Erythroblast (primary cell): ENCODE measurements at regions not wholly inside any gene's neighbourhood (a gene's known extent, or its start where the extent isn't known, plus 50 kb on each side); places are given as distances from the start of the nearest gene placed in this dataset.

Experiments
- DNase-seq, 2 experiments: peaks; one replicate each; lab custom pipeline; 2025; lab: John Stamatoyannopoulos, UW
- GATA1 ChIP-seq: IDR thresholded peaks from 2 replicates; pipeline ENCODE4 v1.6.1; 2011; ENCODE audit warnings: low read depth, mild to moderate bottlenecking, control low read depth, low read length, moderate library complexity
- POLR2A ChIP-seq: IDR thresholded peaks from 2 replicates; pipeline ENCODE4 v1.6.1; 2011; ENCODE audit warnings: mild to moderate bottlenecking, low read length

DNA sequence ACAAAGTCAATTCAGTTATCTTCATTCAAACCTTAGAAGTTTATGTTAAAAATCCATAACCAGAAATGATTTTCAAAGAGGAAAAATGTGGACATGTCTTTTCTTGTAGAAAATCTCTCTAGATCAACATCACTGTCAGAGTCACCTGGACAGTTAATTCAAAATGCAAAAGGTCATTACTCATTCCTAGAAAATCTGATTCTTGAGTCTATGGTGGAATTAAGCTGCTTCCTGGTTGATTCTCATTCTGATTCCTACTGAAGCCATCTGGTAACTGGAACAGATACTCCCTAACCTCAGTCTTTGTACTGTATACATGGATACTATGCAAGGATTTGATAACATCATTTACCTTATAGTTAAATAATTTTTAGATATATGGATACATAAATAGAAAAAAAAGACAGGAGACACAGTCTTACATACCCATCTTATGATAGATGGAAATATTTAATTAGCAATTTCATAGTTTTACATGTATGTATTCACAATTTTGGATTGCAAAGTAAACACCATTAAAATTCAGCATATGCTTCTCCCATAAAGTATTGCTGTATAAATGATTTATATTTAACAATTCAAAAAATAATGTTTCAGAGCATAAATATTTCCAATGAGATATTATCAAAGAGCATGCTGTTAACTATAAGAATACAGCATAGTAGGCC lies 693.2 kb upstream of the CCDC54 start:
- DNase-seq: no peak
- no peak for TF ChIP-seq POLR2A
- TF ChIP-seq GATA1: no peak

DNA sequence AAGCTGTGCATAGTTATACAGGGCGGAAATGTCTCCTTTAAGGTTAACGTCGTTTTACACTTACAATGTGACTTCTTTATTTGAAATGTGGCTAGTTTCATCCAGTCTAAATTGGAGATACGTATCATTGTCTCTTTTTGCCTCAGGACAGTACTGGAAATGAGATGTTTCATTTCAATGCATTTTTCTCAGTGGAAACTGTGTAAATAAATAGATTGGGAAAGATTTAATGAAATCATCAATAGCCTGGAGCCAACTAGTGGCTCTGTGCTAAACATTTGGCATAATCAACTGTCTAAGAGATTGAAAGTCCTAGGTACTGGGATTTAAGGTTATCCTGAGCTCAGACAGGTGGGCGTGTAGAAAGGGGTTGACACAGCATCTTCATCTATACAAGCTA lies 691.5 kb upstream of the CCDC54 start:
- no peak for TF ChIP-seq GATA1
- no peak for TF ChIP-seq POLR2A
- DNase-seq: no peak

GRCh38 chr3:106687905-106688304 lies 689.3 kb upstream of the CCDC54 start:
- DNase-seq: no peak
- no peak for TF ChIP-seq GATA1
- no peak for TF ChIP-seq POLR2A

GRCh38 chr3:106688464-106688863 lies 688.8 kb upstream of the CCDC54 start:
- TF ChIP-seq POLR2A: no peak
- TF ChIP-seq GATA1: no peak
- DNase-seq: no peak

- no peak for DNase-seq
- TF ChIP-seq POLR2A (no peak), GATA1 (no peak)
Observed at GRCh38 chr3:106691476-106691875, 685.8 kb upstream of the CCDC54 start.

DNA sequence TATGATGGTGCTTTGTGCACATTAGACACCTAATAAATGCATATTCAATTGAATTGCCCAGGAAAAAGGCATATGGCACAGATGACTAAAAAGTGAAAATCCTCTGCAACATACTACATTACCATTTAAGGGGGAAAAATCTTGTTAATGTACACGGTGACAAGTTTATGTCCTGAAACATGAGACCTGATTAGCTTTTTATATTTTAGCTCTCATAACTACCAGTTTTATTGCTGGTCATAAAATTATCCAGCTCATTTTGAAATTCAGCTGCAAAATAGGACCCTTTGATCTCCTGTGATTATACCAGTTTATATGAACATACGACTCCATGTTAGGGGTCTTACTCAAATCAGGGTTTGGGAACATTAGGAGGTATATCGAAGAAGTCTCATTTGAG lies 684.6 kb upstream of the CCDC54 start:
- DNase-seq: no peak
- TF ChIP-seq POLR2A: no peak

DNA sequence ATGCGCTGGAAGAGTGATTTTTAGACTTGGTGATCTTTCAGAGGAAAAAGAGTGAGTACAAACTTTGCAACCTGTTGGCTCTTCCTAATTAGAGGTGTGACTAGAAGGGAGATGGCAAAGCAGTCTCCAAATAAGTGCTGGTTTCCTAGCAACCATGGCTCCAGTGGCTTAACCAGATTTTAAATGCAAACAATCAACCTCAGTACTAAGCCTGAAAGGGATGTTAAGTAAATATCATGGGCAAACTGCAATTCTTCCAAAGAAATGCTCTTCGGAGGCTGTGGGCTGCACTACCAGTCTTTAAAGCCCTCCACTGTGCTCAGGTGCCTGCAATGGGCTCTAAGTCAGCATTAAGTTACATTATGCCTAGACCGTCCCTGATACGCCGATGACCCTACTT lies 678.1 kb upstream of the CCDC54 start:
- no peak for TF ChIP-seq GATA1

DNA sequence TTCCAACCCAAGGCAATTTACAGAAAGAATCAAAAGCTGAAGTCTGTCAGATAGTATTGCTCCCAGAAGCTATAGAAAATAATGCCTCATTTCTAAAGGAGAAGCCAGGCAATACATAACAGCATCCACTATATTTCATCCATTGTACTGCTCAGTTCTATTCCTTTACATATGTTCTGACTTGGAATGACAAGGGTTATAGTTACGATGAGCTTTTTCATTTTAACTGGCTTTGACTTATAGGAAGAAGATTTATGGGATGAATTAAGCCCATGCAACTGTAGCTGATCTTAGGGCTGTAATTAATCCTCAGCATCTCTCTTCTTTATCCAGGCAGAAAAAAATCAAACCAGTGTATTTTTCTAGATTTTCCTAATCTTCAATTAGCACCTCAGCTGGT lies 676.3 kb upstream of the CCDC54 start:
- TF ChIP-seq GATA1: no peak
- TF ChIP-seq POLR2A: no peak
- DNase-seq: no peak

More for the DNA sequence above, 678.1 kb upstream of the CCDC54 start:
- DNase-seq: no peak

GRCh38 chr3:106703524-106703923 lies 673.7 kb upstream of the CCDC54 start:
- TF ChIP-seq GATA1 (no peak), POLR2A (no peak)

DNA sequence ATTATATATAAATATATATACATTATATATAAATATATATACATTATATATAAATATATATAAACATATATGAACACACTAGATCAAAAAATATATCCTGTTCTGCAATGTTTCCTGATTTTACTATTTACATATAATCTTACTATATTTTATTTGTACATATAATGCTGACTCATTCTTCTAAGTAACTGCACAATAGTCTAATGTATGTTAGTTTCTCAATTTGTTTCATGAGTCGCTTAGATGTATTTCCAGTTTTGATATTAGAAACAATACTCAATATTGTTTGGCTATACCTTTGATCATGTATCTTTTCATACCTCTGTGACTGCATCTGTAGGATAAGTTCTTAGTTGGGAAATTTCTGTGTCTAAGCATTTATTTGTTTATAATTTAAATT lies 669.9 kb upstream of the CCDC54 start:
- DNase-seq: no peak
- TF ChIP-seq POLR2A (no peak), GATA1 (no peak)

More at GRCh38 chr3:106703524-106703923, 673.7 kb upstream of the CCDC54 start:
- DNase-seq: no peak

DNA sequence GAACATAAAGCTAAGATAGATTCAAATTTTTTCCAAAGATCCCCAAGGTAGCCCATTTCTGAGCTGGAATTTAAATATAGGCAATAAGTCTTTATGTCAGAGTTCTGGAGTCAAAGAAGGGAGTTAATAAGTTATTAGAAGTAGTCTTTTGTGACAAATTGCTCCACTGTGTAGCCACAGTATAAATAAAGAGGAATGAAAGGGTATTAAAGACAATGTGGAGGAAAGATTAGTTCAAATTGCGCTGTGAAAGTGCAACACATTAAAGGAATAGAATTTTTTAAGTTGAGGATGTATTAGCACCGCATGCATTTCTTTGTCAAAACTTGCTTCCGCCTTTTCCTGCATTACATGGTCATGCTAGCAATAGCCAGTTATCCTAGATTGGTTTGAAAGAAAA lies 666.6 kb upstream of the CCDC54 start:
- DNase-seq: no peak
- TF ChIP-seq POLR2A (no peak), GATA1 (no peak)

DNA sequence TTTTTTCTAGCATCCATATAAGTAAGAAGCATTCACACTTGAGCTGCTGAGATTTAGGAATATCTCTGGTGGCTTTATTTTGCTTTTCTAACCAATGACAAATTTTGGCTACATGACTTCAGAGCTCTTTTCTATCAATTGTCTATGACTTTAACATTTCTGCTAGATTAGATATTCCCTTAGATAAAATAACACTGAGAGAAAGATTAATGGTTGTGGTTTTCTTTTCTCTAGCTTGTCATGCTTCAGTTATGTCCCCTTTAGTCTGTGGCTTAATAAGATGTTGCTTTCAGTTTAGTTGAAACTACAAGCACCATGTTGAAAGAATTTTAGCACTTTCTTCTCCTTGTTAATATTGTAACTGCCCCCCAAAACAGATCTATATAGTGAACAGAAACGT lies 665.6 kb upstream of the CCDC54 start:
- no peak for TF ChIP-seq GATA1
- no peak for TF ChIP-seq POLR2A
- DNase-seq: no peak

DNA sequence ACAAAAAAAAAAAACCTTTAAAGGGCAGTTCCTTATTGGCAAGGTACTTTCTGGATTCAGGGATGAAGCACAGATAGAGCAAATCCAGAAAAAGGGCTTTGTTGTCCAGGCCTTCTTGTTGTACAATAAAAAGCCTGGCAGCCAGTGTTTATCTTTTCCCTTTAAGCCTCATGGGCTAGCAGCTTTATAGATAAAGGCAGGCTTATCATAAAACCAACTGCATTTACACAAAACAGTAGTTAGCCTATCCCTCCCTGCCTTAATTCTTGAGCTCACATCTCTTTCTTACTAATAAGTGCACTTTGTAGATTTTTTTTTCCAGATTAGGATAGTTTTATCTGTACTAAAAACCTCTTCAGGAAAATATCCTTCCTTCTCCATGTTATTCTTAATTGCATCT lies 662.8 kb upstream of the CCDC54 start:
- DNase-seq: peak in 1 of 2 experiments; percentile 8
- TF ChIP-seq POLR2A (no peak), GATA1 (no peak)

DNA sequence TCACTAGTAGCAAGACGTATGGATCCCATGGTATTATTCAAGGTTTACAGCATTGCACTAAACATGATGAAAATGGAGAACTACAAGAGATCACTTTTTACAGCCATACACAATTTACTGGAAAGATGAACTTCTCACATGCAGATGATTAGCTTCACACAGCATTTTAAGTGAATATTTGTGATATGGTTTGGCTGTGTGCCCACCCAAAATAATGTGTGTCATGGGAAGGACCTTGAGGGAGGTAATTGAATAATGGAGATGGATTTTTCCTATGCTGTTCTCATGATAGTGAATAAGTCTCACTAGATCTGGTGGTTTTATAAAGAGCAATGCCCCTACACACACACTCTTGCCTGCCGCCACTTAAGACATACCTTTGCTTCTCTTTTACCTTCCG lies 662.0 kb upstream of the CCDC54 start:
- no peak for DNase-seq
- TF ChIP-seq GATA1 (no peak), POLR2A (no peak)

DNA sequence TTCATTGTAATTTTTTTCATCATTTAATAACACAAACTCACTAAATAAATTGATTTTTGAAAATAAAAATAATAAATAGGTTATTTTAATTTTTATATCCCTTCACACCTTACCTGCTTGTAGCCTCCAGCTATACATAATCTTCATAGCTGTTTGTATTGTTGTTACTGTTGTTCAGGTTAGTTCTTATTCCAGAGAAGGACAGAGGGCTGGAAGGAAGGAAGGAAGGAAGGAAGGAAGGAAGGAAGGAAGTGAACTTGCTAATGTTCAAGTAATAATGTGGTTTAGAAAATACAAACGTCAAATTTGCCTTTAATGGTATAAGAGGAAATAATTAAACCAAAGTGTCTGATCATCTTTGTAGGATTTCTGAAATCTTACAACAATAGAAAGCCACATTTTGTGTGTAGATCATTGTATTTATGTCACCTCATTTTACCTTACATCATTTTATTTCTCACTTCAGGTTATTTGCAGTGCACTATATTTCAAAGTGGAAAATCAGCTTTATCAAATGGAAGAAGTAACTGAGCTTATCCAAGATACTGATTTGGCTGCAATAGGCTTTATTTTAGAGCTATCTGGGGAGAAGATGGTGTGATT lies 660.0 kb upstream of the CCDC54 start:
- TF ChIP-seq GATA1: no peak
- no peak for TF ChIP-seq POLR2A
- no peak for DNase-seq
